Cardiac fibroblast (primary cell): ENCODE measurements at regions not wholly inside any gene's neighbourhood (a gene's known extent, or its start where the extent isn't known, plus 50 kb on each side); places are given as distances from the start of the nearest gene placed in this dataset.

ENCODE experiments used
- DNase-seq, 2 donors: peaks; one replicate each; pipeline versions ENCODE4 v3.0.0 to v3.0.0-alpha.2; 2010; ENCODE audit warnings: low read depth in 2 of 2
- H3K4me3 ChIP-seq, 2 donors: replicated peaks in 1 of 2; 1 replicate in 1 of 2; 2 replicates in 1 of 2; pipeline ENCODE4 v1.5.1; 2011; ENCODE audit warnings: low read depth in 2 of 2, low read length in 2 of 2, mild to moderate bottlenecking in 2 of 2, moderate library complexity in 1 of 2
- TF ChIP-seq, protein P1 (sequence below): IDR thresholded peaks from one replicate; pipeline ENCODE4 v1.5.1; 2011; ENCODE audit warnings: low read depth, mild to moderate bottlenecking, low read length, inconsistent platforms

DNA sequence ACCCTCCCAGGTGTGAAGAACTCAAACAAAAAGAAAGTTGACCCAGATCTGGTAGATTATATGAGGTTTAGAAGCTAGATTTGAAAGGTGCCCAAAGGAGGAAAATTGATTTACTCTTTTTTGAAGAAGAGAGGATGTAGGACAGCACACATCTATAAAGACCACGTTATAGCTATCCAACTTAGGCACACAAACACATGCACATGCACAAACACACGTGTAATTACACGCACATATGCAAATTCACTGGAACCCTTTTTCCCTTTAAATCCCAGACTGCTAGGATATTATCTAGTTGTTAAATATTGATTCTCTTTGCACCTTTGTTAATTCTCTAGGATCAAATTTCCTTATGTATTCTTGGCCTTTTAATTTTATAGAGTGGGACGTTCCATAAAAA, 272.8 kb upstream of the TBX18 start:
- TF ChIP-seq, protein P1, sequence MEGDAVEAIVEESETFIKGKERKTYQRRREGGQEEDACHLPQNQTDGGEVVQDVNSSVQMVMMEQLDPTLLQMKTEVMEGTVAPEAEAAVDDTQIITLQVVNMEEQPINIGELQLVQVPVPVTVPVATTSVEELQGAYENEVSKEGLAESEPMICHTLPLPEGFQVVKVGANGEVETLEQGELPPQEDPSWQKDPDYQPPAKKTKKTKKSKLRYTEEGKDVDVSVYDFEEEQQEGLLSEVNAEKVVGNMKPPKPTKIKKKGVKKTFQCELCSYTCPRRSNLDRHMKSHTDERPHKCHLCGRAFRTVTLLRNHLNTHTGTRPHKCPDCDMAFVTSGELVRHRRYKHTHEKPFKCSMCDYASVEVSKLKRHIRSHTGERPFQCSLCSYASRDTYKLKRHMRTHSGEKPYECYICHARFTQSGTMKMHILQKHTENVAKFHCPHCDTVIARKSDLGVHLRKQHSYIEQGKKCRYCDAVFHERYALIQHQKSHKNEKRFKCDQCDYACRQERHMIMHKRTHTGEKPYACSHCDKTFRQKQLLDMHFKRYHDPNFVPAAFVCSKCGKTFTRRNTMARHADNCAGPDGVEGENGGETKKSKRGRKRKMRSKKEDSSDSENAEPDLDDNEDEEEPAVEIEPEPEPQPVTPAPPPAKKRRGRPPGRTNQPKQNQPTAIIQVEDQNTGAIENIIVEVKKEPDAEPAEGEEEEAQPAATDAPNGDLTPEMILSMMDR: no peak
- H3K4me3 ChIP-seq: no peak overlapping the region
- no peak for DNase-seq

DNA sequence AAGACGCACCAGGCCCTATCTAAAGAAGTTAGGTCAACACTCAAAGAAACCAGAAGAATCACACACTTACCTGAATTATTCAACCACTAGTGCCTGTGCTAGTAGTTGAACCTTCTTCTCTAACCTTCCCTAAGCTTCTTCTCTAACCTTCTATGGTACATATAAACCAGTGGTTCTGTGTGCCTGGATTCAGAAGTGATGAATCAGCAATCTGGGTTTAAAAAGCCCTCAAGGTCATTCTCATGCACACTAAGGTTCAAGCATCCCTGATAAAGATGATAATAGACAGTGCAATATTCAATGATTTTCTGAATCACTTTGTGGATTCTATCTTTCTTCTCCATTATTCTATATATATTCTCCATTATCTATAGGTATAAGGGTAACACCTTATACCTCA, 271.4 kb upstream of the TBX18 start:
- DNase-seq: no peak
- no peak overlapping the region for H3K4me3 ChIP-seq
- TF ChIP-seq, protein P1: no peak

- no peak overlapping the region for H3K4me3 ChIP-seq
- DNase-seq: no peak
- TF ChIP-seq, protein P1: no peak
These were observed 269.1 kb upstream of the TBX18 start for GRCh38 chr6:85033547-85033946.

GRCh38 chr6:85026021-85026420, 261.6 kb upstream of the TBX18 start:
- no peak overlapping the region for H3K4me3 ChIP-seq
- TF ChIP-seq, protein P1: no peak
- no peak for DNase-seq

DNA sequence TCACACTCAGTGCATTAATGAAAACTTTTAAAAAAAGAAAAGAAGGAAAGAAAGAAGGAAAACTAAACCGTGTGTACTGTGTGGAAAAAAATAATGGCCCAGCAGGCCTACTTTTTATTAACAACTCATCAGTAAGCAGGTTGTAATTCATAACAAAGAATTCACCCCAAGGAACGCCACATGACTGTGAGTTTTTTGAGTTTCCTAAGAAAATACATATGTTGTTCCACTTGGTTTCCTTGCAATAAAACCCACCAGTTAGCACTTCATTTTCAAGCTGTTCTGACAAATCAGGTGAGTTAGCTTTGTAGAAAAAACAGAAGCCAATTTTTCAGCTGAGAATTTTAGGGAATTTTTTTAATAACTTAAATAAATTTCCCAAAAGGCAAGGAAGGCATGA, 259.3 kb upstream of the TBX18 start:
- no peak overlapping the region for H3K4me3 ChIP-seq
- TF ChIP-seq, protein P1: no peak
- DNase-seq: no peak

DNA sequence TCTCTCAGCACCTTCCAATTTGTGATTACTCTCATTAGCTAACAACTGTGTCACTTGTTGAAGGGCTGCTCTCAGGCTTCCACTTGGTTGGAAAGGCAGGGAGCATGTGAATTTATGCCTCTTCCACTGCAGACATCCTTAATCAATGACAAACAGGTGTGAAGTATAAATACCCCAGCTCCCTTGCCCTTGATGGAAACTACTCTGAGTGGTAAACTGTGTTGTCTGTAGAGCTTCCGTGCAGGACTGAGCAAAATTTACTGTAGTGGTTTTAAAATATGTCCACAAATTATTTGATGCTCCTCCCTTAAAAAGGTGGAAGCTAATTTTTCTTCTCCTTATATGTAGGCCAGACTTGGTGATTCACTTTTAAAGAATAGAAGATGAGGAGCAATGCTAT, 253.0 kb upstream of the TBX18 start:
- no peak for DNase-seq
- H3K4me3 ChIP-seq: no peak overlapping the region
- TF ChIP-seq, protein P1: no peak

- no peak overlapping the region for H3K4me3 ChIP-seq
- TF ChIP-seq, protein P1: no peak
- DNase-seq: no peak
These were observed 252.3 kb upstream of the TBX18 start for GRCh38 chr6:85016726-85017125.
